ENCODE measurements at regions not wholly inside any gene's neighbourhood (a gene's known extent, or its start where the extent isn't known, plus 50 kb on each side); places are given as distances from the start of the nearest gene placed in this dataset.

- TF ChIP-seq, protein P1, sequence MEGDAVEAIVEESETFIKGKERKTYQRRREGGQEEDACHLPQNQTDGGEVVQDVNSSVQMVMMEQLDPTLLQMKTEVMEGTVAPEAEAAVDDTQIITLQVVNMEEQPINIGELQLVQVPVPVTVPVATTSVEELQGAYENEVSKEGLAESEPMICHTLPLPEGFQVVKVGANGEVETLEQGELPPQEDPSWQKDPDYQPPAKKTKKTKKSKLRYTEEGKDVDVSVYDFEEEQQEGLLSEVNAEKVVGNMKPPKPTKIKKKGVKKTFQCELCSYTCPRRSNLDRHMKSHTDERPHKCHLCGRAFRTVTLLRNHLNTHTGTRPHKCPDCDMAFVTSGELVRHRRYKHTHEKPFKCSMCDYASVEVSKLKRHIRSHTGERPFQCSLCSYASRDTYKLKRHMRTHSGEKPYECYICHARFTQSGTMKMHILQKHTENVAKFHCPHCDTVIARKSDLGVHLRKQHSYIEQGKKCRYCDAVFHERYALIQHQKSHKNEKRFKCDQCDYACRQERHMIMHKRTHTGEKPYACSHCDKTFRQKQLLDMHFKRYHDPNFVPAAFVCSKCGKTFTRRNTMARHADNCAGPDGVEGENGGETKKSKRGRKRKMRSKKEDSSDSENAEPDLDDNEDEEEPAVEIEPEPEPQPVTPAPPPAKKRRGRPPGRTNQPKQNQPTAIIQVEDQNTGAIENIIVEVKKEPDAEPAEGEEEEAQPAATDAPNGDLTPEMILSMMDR (IDR thresholded peaks at IDR 0.05), result no peak
- TF ChIP-seq POLR2AphosphoS5 (IDR thresholded peaks at IDR 0.05), result no peak
- no peak for TF ChIP-seq POLR2A (IDR thresholded peaks at IDR 0.05)
- TF ChIP-seq EP300 (IDR thresholded peaks at IDR 0.05; ENCODE audit: low read depth), result no peak
These were observed 376.6 kb upstream of the NETO1 start for GRCh38 chr18:73244401-73244800.

Measured in transverse colon (tissue), 4 donors.